Globus pallidus (tissue), 1 donor: ENCODE measurements at regions not wholly inside any gene's neighbourhood (a gene's known extent, or its start where the extent isn't known, plus 50 kb on each side); places are given as distances from the start of the nearest gene placed in this dataset.

ENCODE experiments used
- DNase-seq: peaks from one replicate; pipeline ENCODE4 v3.0.0-alpha.2; 2015; ENCODE audit warnings: low spot score

- no peak for DNase-seq
Measured at GRCh38 chr5:99133921-99134320, 205.1 kb upstream of the CHD1 start.

DNA sequence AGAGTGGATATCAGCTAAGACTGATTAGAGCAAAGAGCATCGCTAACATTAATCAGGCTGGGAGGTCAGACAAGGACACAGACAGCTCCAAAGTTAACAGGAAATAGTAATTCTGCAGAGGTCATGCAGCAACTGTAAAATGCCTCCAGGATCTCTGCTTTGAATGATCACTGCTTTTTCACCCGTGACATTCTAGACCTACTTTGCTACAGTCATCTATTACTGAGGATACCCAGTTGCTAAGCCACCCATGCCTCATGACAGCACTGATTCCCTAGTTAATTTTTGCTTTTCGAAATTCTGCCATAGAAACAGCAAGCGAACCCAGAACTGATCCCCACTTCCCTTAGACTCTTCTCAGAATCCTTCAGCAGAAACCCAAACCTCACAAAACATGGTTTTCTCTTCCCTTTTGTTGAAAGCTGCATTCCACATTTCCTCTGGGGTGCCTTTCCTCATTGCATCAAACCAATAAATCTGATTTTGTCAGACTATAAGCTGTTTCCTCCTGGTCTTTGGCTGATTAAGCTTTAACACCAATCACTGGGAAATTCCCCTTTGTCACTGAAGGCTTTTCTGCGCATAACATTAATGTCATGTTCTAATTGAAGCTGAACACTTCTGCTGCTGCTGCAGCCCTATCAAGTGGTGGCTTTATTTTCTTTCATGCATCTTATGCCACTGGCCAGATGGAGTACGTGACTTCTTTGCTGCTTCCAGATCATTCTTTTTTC lies 201.1 kb upstream of the CHD1 start:
- no peak for DNase-seq

GRCh38 chr5:99122976-99123375 lies 194.2 kb upstream of the CHD1 start:
- DNase-seq = no peak

DNA sequence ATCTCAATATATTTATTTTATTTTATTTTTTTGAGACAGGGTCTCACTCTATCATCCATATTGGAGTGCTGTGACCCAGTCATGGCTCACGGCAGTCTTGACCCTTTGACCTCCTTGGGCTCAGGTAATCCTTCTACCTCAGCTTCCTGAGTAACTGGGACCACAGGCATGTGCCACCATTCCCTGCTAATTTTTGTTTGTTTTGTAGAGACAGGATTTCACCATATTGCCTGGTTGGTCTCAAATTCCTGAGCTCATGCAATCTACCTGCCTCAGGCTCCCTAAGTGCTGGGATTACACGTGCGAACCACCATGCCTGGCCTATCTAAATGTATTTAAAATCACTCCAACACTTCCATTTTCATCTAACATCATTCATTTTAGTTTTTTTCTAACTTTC lies 190.5 kb upstream of the CHD1 start:
- no peak for DNase-seq

DNA sequence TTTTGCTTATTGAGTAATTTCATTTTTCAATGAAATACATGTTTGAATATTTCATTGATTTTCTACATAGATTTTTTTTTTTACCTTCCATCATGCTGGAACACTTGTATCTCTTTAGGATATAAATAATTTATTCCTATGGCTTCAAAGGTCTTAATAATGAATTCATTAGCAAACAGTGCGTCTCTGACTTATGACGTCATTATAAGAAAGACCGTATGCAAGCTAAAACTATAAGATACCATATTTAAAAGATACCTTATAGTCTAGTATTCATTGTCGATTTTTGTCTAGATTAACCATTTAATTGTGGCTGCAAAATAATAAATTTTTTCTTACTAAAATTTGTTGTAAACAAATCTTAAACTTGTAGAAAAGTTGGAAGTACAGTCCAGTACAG lies 187.7 kb upstream of the CHD1 start:
- DNase-seq = no peak

DNA sequence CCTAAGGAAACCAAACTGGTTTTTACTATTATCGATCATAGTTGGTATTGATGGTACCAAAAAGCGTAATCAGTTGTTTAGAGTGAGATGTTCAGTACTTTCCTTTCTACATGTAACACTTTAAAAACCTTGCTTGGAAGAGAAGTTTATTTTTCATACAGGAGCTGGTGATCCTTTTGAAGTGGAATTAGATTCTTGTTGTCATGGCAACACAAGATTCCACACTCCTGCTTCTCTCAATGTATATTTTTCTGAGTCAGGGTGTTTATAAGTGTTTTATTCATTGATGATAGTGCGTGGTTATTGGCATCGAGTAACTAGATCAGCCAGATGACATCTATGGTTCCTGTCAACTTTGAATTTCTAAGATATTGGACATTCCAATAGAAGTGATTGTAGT lies 181.1 kb upstream of the CHD1 start:
- no peak for DNase-seq

DNA sequence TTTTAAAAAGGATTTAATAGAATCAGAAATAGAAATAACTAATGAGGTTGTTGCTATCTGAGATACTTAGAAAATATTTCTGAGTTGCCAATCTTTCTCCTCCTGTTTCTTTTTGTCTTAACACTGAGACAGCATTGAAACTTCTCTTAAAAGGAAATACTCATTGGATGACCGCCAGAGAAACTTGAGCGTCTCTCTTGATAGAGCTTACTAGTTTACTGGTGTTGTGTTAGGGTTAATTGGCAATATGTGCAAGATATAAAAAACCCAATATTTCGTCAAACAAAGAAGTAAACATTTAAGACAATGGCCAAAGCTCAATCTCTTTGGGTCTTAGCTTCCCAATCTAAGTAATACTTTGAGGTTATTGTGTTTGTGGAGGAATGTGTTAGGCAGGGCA lies 176.4 kb upstream of the CHD1 start:
- DNase-seq = peak; percentile 10

DNA sequence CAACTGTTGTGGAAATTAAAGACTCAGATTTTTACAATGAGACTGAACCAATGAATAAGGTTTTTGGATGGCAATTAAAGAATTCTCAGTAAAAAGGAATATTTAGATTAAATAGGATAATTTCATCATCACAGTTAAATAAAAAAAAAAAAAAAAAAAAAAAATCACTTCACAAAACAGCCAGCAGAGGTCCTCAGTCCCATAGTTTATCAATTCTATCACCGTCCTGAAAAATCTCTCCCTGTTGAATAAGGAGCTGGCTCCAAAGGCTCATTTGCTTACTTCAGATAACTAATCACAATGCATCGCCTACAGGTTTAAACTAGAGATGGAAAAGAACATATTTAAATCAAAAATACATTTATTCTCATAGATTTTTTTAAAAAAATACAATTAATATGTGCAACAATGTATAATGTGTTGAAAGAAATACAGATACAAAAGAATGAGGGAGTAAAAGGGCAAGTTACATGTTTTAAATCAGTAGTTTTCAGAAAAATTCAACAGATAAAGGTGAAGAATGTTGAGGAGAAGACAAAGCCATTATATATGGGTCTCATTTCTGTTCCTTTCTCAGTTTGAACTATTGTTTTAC lies 175.8 kb upstream of the CHD1 start:
- DNase-seq = peak; percentile 29

GRCh38 chr5:99102073-99102697 lies 173.4 kb upstream of the CHD1 start:
- DNase-seq = no peak

GRCh38 chr5:99099691-99100090 lies 170.9 kb upstream of the CHD1 start:
- DNase-seq = no peak

GRCh38 chr5:99089822-99090549 lies 161.2 kb upstream of the CHD1 start:
- DNase-seq = no peak

DNA sequence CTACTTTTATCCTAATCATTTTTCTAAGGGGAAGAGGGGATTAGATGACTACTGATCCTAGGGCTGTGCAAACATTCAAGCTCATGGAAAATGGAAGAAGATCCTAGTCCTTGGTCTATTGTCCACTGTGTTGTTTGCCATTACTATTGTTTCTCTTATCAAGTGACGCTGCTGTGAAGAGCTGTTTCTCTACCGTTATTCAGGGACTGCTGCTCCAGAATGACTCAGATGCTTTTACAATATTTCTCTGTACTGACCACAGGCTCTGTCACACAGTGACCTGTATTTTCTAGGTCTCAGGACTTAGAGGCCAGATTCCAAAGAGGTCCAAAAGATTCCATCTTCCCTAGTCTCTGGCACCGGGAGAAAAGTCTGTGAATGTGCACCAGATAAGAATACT lies 159.5 kb upstream of the CHD1 start:
- no peak for DNase-seq

DNA sequence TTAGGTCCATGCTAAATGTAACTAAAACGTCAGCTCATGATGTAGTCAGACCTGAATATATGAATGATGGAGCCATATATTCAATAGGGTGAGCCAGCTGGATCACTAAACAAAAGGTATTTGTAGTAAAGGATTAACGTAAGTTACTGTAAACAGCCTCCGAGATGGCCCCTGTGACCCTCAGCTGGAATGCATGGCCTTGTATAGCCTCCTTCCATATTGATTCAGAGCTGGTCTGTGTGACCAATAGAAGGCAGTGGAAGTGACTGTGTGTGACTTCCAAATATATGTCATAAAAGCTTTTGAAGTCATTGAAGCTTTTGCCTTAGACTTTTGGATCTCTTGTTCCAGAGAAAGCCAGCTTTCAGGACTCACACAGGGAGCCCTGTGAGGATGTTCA lies 154.4 kb upstream of the CHD1 start:
- DNase-seq = no peak

DNA sequence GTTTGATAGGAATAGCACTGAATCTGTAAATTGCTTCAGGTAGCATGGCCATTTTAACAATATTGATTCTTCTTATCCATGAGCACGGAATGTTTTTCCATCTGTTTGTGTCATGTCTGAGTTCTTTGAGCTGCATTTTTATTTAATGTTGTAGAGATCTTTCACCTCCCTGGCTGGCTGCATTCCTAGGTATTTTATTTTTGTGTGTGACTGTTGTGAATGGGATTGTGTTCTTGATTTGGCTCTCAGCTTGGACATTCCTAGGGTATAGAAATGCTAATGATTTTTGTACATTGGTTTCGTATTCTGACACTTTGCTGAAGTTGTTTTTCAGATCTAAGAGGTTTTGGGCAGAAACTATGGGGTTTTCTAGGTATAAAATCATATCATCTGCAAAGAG lies 152.9 kb upstream of the CHD1 start:
- DNase-seq = no peak

DNA sequence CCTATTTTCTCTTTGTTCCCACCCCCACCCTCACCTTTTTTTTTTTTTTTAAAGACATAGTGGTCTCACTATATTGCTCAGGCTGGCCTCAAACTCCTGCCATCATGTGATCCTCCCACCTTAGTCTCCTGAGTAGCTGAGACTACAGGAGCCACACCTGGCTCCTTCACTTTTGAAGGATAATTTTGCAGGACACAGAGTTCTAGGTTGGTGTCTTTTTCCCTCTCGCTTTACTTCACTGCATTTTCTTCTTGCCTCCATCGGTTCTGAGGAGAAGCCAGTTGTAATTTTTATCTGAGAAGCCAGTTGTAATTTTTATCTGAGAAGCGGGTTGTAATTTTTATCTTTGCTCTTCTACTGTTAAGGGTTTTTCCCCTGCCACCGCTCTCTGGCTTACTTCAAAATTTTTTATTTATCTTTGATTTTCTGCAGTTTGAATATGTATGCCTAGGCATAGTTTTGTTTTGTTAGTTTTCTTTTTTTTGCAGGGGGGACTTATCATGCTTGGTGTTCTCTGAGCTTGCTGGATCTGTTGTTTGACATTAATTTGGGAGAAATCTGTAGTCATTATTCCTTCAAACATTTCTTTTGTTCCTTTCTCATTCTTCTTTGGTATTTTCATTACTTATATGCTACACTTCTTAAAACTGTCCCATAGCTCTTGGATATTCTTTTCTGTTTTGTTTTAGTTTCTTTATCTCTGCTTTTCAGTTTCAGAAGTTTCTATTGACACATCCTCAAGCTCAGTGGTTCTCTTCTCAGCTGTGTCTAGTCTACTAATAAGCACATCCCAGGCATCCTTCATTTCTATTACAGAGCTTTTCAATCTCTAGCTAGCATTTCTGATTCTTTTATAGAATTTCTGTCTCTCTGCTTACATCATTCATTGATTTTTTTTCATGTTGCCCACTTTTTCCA lies 148.2 kb upstream of the CHD1 start:
- DNase-seq = no peak

- DNase-seq = no peak
Measured at GRCh38 chr5:99072846-99073245, 144.0 kb upstream of the CHD1 start.

- no peak for DNase-seq
Measured at GRCh38 chr5:99070822-99071221, 142.0 kb upstream of the CHD1 start.

GRCh38 chr5:99070362-99070761 lies 141.6 kb upstream of the CHD1 start:
- no peak for DNase-seq

- no peak for DNase-seq
Measured at GRCh38 chr5:99068944-99069650, 140.3 kb upstream of the CHD1 start.

- no peak for DNase-seq
Measured at GRCh38 chr5:99063737-99064136, 134.9 kb upstream of the CHD1 start.

DNA sequence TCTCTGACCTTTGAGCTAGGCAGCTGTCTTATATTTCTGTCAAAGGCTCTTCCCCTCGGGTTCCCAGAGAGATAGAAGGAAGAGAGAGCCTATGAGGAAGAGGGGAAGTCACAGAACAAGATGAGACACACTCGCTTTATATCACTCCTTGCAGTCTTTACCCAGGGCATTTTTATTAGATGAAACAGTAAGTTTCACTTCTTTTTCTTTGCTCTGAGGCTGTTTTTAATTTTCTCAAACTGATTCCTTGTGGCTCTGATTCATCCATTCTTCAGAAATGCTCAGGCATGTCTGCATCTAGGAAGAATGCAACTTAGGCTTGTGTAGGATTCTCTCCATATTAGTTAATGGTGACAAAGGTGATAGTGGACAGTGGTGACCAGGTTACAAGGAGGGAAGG lies 132.9 kb upstream of the CHD1 start:
- DNase-seq = no peak
